ENCODE measurements at regions not wholly inside any gene's neighbourhood (a gene's known extent, or its start where the extent isn't known, plus 50 kb on each side); places are given as distances from the start of the nearest gene placed in this dataset.
A peak's percentile ranks its signal among the peaks of the same experiment; 100 is the strongest.

DNA sequence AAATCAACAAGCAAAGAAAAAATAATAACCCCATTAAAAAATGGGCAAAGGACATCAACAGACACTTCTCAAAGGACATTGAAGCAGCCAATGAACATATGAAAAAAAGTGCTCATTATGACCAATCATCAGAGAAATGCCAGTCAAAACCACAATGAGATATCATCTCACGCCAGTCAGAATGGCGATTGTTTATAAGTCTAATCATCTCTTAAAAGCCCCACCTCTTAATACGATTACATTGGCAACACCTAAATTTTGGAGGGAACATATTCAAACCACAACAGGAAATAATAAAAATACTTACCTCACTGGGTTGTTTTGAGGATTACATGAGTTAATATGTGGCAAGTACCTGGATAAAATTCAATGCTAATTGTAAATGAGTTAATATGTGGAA lies 57.1 kb upstream of the PLPPR4 start:
- ChIA-PET POLR2A (ENCODE audit: unreplicated experiment) (no interaction called here), CTCF (no interaction called here)
- Histone ChIP-seq H4K20me1 (ENCODE audit: insufficient read depth) (no peaks in the 10 kb centered on the region), H2AFZ (no peak overlapping the region), H3K36me3 (ENCODE audit: low read depth) (no peaks in the 10 kb centered on the region), H3K9me2 (ENCODE audit: insufficient read depth) (no peaks in the 10 kb centered on the region), H3F3A (ENCODE audit: insufficient read depth, low read depth) (no peaks in the 10 kb centered on the region), H3K9me3 (ENCODE audit: insufficient read depth, low read depth) (no peaks in the 10 kb centered on the region), H3K27me3 (ENCODE audit: insufficient read depth, low read depth) (no peaks in the 10 kb centered on the region), H3K27ac (no peak overlapping the region), H3K4me1 (replicated peaks; ENCODE audit: insufficient read depth) (no peaks in the 10 kb centered on the region), H3K4me3 (no peak overlapping the region), H3K4me2 (no peak overlapping the region), H3K79me2 (ENCODE audit: low read depth) (no peaks in the 10 kb centered on the region)
- BruUV-seq (replicated peaks), result no TSS peak
- peak in 1 of 2 experiments; percentile 32 for DNase-seq
- TF ChIP-seq EZH2 (IDR thresholded peaks at IDR 0.05; ENCODE audit: low read depth) (no peak), CTCF (conservative IDR thresholded peaks at IDR 0.05) (no peak)
- intact Hi-C loops (cut with micrococcal nuclease; ENCODE audit: unreplicated experiment), result no loop called here

All from PC-9 (cell line).